IMR-90 (cell line): ENCODE measurements at regions not wholly inside any gene's neighbourhood (a gene's known extent, or its start where the extent isn't known, plus 50 kb on each side); places are given as distances from the start of the nearest gene placed in this dataset.

Experiments used
- ATAC-seq: fragments of 200-7000 bp; cut with Tn5 transposase; 2 replicates; pipeline ENCODE4 v1.9.1; 2020; ENCODE audit warnings: low read depth, mild to moderate bottlenecking, moderate library complexity
- BruUV-seq: library from RNA; stranded (reverse); fragments of 400-500 nt; replicated peaks from 2 replicates; lab custom pipeline; 2021; lab: Mats Ljungman, UMichigan
- CTCF ChIA-PET: fragments of 300-600 bp; formaldehyde crosslinking; extraction: SDS; loops from one replicate; lab custom pipeline; 2021; ENCODE audit warnings: antibody characterized with exemption; lab: Yijun Ruan, JAX
- POLR2A ChIA-PET: fragments of 300-600 bp; sonication (Branson Sonifier 250); formaldehyde crosslinking; loops from one replicate; lab custom pipeline; 2022; ENCODE audit warnings: antibody characterized with exemption; ENCODE audit not compliant: unreplicated experiment; lab: Charles Lee
- DNase-seq: peaks from one replicate; pipeline ENCODE4 v3.0.0; 2013
- H2AFZ ChIP-seq: replicated peaks from 2 replicates; pipeline ENCODE3; 2013; ENCODE audit warnings: low read length, mild to moderate bottlenecking; ENCODE audit not compliant: poor library complexity
- H2AK5ac ChIP-seq: 2 replicates; pipeline ENCODE4 v1.6.1; 2013; ENCODE audit warnings: low read depth, low read length, inconsistent platforms
- H2AK9ac ChIP-seq: replicated peaks from 2 replicates; pipeline ENCODE3; 2013; ENCODE audit warnings: mild to moderate bottlenecking, low read depth, low read length, moderate library complexity; ENCODE audit not compliant: poor library complexity
- H2BK120ac ChIP-seq: 2 replicates; pipeline ENCODE4 v1.6.1; 2013; ENCODE audit warnings: low read depth, low read length, inconsistent platforms
- H2BK15ac ChIP-seq: 3 replicates; pipeline ENCODE4 v1.6.1; 2013; ENCODE audit warnings: low read depth, low read length, inconsistent platforms
- H2BK20ac ChIP-seq: 2 replicates; pipeline ENCODE4 v1.6.1; 2013; ENCODE audit warnings: low read depth, mild to moderate bottlenecking, inconsistent platforms, low read length, moderate library complexity
- H2BK5ac ChIP-seq: 2 replicates; pipeline ENCODE4 v1.6.1; 2013; ENCODE audit warnings: mild to moderate bottlenecking, low read depth, low read length, inconsistent platforms; ENCODE audit not compliant: poor library complexity, severe bottlenecking
- H3K14ac ChIP-seq: replicated peaks from 2 replicates; pipeline ENCODE4 v1.6.1; 2013; ENCODE audit warnings: low read depth, low read length, inconsistent platforms
- H3K18ac ChIP-seq: 2 replicates; pipeline ENCODE4 v1.6.1; 2013; ENCODE audit warnings: low read depth, low read length, control low read depth
- H3K23ac ChIP-seq: 2 replicates; pipeline ENCODE4 v1.6.1; 2013; ENCODE audit warnings: low read depth, low read length, inconsistent platforms
- H3K27ac ChIP-seq: 2 replicates; pipeline ENCODE4 v1.5.1; 2013; ENCODE audit warnings: mild to moderate bottlenecking, control low read depth, low read length; ENCODE audit not compliant: insufficient read depth
- H3K27me3 ChIP-seq: 2 replicates; pipeline ENCODE4 v1.6.1; 2013; ENCODE audit warnings: low read length; ENCODE audit not compliant: control insufficient read depth, insufficient read depth
- H3K36me3 ChIP-seq: 2 replicates; pipeline ENCODE4 v1.6.1; 2013; ENCODE audit warnings: low read length, mixed read lengths; ENCODE audit not compliant: control insufficient read depth, insufficient read depth
- H3K4ac ChIP-seq: 2 replicates; pipeline ENCODE4 v1.6.1; 2013; ENCODE audit warnings: low read depth, low read length, inconsistent platforms
- H3K4me1 ChIP-seq: 2 replicates; pipeline ENCODE4 v1.6.1; 2013; ENCODE audit warnings: low read length, mixed read lengths; ENCODE audit not compliant: control insufficient read depth, insufficient read depth
- H3K4me2 ChIP-seq: 2 replicates; pipeline ENCODE4 v1.6.1; 2013; ENCODE audit warnings: low read depth, mild to moderate bottlenecking, control low read depth, low read length, moderate library complexity
- H3K4me3 ChIP-seq: 2 replicates; pipeline ENCODE4 v1.5.1; 2013; ENCODE audit warnings: low read depth, mild to moderate bottlenecking, control low read depth, low read length, moderate library complexity; ENCODE audit not compliant: insufficient read depth
- H3K56ac ChIP-seq: 2 replicates; pipeline ENCODE4 v1.6.1; 2013; ENCODE audit warnings: low read length, inconsistent platforms; ENCODE audit not compliant: insufficient read depth; ENCODE audit errors: extremely low read depth
- H3K79me1 ChIP-seq, 2 experiments: 2 replicates each; pipeline ENCODE4 v1.6.1; 2013; ENCODE audit warnings: low read length in 2 of 2, inconsistent platforms in 1 of 2, low read depth in 1 of 2
- H3K9ac ChIP-seq: 2 replicates; pipeline ENCODE4 v1.6.1; 2013; ENCODE audit warnings: low read depth, low read length, control low read depth
- H3K9me1 ChIP-seq: 2 replicates; pipeline ENCODE4 v1.6.1; 2013; ENCODE audit warnings: low read length, inconsistent platforms; ENCODE audit not compliant: insufficient read depth
- H3K9me3 ChIP-seq: 2 replicates; pipeline ENCODE4 v1.6.1; 2013; ENCODE audit warnings: low read length; ENCODE audit not compliant: control insufficient read depth, insufficient read depth
- H4K20me1 ChIP-seq: 2 replicates; pipeline ENCODE4 v1.6.1; 2013; ENCODE audit warnings: low read length, inconsistent platforms; ENCODE audit not compliant: insufficient read depth
- H4K5ac ChIP-seq: 2 replicates; pipeline ENCODE4 v1.6.1; 2013; ENCODE audit warnings: mild to moderate bottlenecking, low read depth, low read length, control low read depth
- H4K8ac ChIP-seq, 2 experiments: 2 replicates each; pipeline ENCODE4 v1.6.1; 2013; ENCODE audit warnings: low read depth in 2 of 2, low read length in 2 of 2, control low read depth in 1 of 2, inconsistent platforms in 1 of 2
- H4K91ac ChIP-seq: 2 replicates; pipeline ENCODE4 v1.6.1; 2013; ENCODE audit warnings: low read depth, low read length, inconsistent platforms; ENCODE audit not compliant: insufficient read depth
- BHLHE40 ChIP-seq: fragments of 150-350 bp; IDR thresholded peaks from 2 replicates; pipeline ENCODE4 v1.6.1; 2016; ENCODE audit warnings: mild to moderate bottlenecking, low read depth, low read length
- CHD1 ChIP-seq: IDR thresholded peaks from 2 replicates; pipeline ENCODE4 v1.6.1; 2012; ENCODE audit warnings: low read depth, low read length, improper control_type of control experiment
- MAZ ChIP-seq: IDR thresholded peaks from 2 replicates; pipeline ENCODE4 v1.6.1; 2012; ENCODE audit warnings: low read depth, mild to moderate bottlenecking, low read length, improper control_type of control experiment, moderate library complexity, borderline replicate concordance
- POLR2A ChIP-seq: IDR thresholded peaks from 2 replicates; pipeline ENCODE4 v1.6.1; 2012; ENCODE audit warnings: mild to moderate bottlenecking, low read depth, low read length
- RAD21 ChIP-seq: IDR thresholded peaks from 2 replicates; pipeline ENCODE4 v1.6.1; 2012; ENCODE audit warnings: low read length, improper control_type of control experiment
- RCOR1 ChIP-seq: IDR thresholded peaks from 2 replicates; pipeline ENCODE4 v1.6.1; 2012; ENCODE audit warnings: mild to moderate bottlenecking, low read length, improper control_type of control experiment; ENCODE audit not compliant: insufficient replicate concordance
- RFX5 ChIP-seq: IDR thresholded peaks from 2 replicates; pipeline ENCODE4 v1.8.0; 2012; ENCODE audit warnings: low read depth, mild to moderate bottlenecking, low read length, moderate library complexity
- WGBS, 2 experiments: methylation state at CpG; one replicate each; pipeline versions ENCODE4 v1.1.5 to v1.1.7; 2013; ENCODE audit warnings: missing lambda C conversion rate in 2 of 2; ENCODE audit not compliant: insufficient read length in 1 of 2; ENCODE audit errors: extremely low coverage in 2 of 2; 5-methylcytosine and 5-hydroxymethylcytosine counted together
- dilution Hi-C: fragments of 300-500 bp; cut with HindIII; formaldehyde crosslinking; loops from one replicate; pipeline ENCODE4 v1.14.3; 2018; ENCODE audit warnings: low sequenced_read_pairs; ENCODE audit not compliant: unreplicated experiment
- in situ Hi-C: fragments of 300-500 bp; cut with MboI; formaldehyde crosslinking; loops from 3 replicates; pipeline ENCODE4 v1.14.3; 2019; ENCODE audit warnings: low sequenced_read_pairs, inconsistent platforms, mixed read lengths
- intact Hi-C: fragments of 100-400 bp; cut with micrococcal nuclease; formaldehyde crosslinking; loops from 2 replicates; pipeline ENCODE4 v1.10.0; 2022
- TF ChIP-seq, protein P1 (sequence below): fragments of 150-350 bp; IDR thresholded peaks from 2 replicates; pipeline ENCODE4 v1.6.1; 2016; ENCODE audit warnings: low read depth, mild to moderate bottlenecking, low read length, moderate library complexity, borderline replicate concordance

DNA sequence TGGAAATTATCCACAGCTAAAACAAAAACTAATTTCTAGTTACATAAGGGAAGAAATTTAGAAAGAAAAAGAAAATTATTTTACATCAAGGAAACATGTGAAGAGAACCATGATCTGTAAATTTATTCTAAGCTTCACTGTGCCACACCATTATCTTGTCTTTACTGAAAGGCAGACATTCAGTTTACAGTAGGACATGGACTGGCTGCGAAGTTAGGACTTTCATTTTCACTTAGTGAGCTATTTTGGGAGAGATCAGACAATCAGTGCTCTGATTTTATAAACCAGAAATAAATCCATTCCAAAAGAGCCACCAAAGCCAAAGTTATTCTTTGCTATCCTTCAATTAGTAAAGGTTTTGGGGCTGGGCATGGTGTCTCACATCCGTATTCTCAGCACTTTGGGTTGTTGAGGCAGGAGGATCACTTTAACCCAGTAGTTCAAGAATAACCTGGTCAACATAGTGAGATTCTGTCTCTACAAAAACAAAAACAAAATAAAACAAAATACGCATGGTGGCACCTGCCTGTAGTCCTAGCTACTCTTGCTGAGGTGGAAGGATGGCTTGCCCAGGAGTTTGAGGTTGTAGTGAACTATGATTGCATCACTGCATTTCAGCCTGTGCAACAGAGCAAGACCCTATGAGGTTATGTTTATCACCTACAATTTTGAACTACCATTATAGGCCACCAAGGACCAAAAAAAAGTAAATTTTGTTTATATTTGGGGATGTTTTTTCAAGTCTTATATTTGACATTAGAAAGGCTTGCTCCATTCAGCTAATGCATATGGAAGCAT, 1084.8 kb upstream of the ATXN7L3B start:
- no peak overlapping the region for H2BK15ac ChIP-seq
- no TSS peak for BruUV-seq
- ChIA-PET CTCF (no interaction called here), POLR2A (no interaction called here)
- H3K36me3 ChIP-seq = no peaks in the 10 kb centered on the region
- H2BK120ac ChIP-seq = no peak overlapping the region
- no peaks in the 10 kb centered on the region for H3K9me1 ChIP-seq
- H3K27me3 ChIP-seq = no peaks in the 10 kb centered on the region
- H4K5ac ChIP-seq = no peak overlapping the region
- H3K27ac ChIP-seq = no peak overlapping the region
- no peak overlapping the region for H2BK5ac ChIP-seq
- in situ Hi-C loops (no loop called here), dilution Hi-C loops (no loop called here), intact Hi-C loops (no loop called here)
- no peak overlapping the region for H3K4ac ChIP-seq
- H3K9ac ChIP-seq = no peak overlapping the region
- H3K9me3 ChIP-seq = peaks cover 5% of the 10 kb centered on the region; the same call in 1 of the 2 replicates
- H3K4me1 ChIP-seq = no peaks in the 10 kb centered on the region
- no peak overlapping the region for H3K4me2 ChIP-seq
- no peak overlapping the region for H3K23ac ChIP-seq
- H4K8ac ChIP-seq = no peak overlapping the region
- H3K18ac ChIP-seq = no peak overlapping the region
- DNase-seq (no peak), ATAC-seq (no peak)
- H2AK9ac ChIP-seq = no peak overlapping the region
- TF ChIP-seq RCOR1 (no peak), RFX5 (no peak), BHLHE40 (no peak), CHD1 (no peak), POLR2A (no peak), MAZ (no peak), RAD21 (no peak)
- TF ChIP-seq, protein P1, sequence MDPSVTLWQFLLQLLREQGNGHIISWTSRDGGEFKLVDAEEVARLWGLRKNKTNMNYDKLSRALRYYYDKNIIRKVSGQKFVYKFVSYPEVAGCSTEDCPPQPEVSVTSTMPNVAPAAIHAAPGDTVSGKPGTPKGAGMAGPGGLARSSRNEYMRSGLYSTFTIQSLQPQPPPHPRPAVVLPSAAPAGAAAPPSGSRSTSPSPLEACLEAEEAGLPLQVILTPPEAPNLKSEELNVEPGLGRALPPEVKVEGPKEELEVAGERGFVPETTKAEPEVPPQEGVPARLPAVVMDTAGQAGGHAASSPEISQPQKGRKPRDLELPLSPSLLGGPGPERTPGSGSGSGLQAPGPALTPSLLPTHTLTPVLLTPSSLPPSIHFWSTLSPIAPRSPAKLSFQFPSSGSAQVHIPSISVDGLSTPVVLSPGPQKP = no peak
- no peak overlapping the region for H4K91ac ChIP-seq
- no peaks in the 10 kb centered on the region for H3K79me1 ChIP-seq
- no peak overlapping the region for H2BK20ac ChIP-seq
- H3K14ac ChIP-seq = no peak overlapping the region
- H4K20me1 ChIP-seq = no peaks in the 10 kb centered on the region
- H3K4me3 ChIP-seq = no peak overlapping the region
- H2AFZ ChIP-seq = no peak overlapping the region
- H2AK5ac ChIP-seq = no peak overlapping the region
- WGBS, 2 experiments = no CpG with 5 or more reads among the region's 3 CpGs
- no peak overlapping the region for H3K56ac ChIP-seq
